GM23338 (cell line): ENCODE measurements at regions not wholly inside any gene's neighbourhood (a gene's known extent, or its start where the extent isn't known, plus 50 kb on each side); places are given as distances from the start of the nearest gene placed in this dataset.

ENCODE experiments used
- CREB1 ChIP-seq: fragments of 250-450 bp; sonication (Bioruptor Pico); IDR thresholded peaks from 2 replicates; pipeline ENCODE4 v1.5.0; 2020; ENCODE audit warnings: low read depth, mild to moderate bottlenecking, moderate library complexity
- CTCF ChIP-seq, 2 experiments: fragments of 200-600 bp in 1 of 2; sonication (generic) in 1 of 2; conservative IDR thresholded peaks; 2 replicates each; pipeline versions ENCODE4 v1.5.1 to v1.6.1; 2016 to 2017; ENCODE audit warnings: antibody characterized with exemption in 2 of 2, low read depth in 2 of 2, mild to moderate bottlenecking in 2 of 2, moderate library complexity in 1 of 2
- ETS1 ChIP-seq: IDR thresholded peaks from 2 replicates; pipeline ENCODE4 v1.6.1; 2016; ENCODE audit warnings: antibody characterized with exemption
- EZH2 ChIP-seq: fragments of 200-600 bp; sonication (generic); IDR thresholded peaks from one replicate; pipeline ENCODE4 v1.8.0; 2017; ENCODE audit warnings: antibody characterized with exemption, mild to moderate bottlenecking, low read depth; ENCODE audit not compliant: unreplicated experiment
- JUNB ChIP-seq: IDR thresholded peaks from one replicate; pipeline ENCODE4 v1.6.1; 2016; ENCODE audit warnings: antibody characterized with exemption; ENCODE audit not compliant: unreplicated experiment
- POLR2AphosphoS5 ChIP-seq: IDR thresholded peaks from 2 replicates; pipeline ENCODE4 v1.6.1; 2016; ENCODE audit warnings: antibody characterized with exemption, low read depth
- REST ChIP-seq: IDR thresholded peaks from one replicate; pipeline ENCODE4 v1.6.1; 2018; ENCODE audit warnings: antibody characterized with exemption; ENCODE audit not compliant: unreplicated experiment
- STAT1 ChIP-seq: IDR thresholded peaks from one replicate; pipeline ENCODE4 v1.6.1; 2016; ENCODE audit warnings: antibody characterized with exemption; ENCODE audit not compliant: unreplicated experiment

GRCh38 chr10:44060221-44060620 is 324.7 kb downstream of the CXCL12 start:
- TF ChIP-seq REST (no peak), CTCF (conservative IDR thresholded peaks at IDR 0.05; ENCODE audit: low read depth in 2 of 2) (no peak), EZH2 (no peak), STAT1 (no peak), JUNB (no peak), POLR2AphosphoS5 (no peak), CREB1 (CRISPR knock-in tag) (no peak), ETS1 (no peak)
